Astrocyte of the cerebellum (primary cell): ENCODE measurements at regions not wholly inside any gene's neighbourhood (a gene's known extent, or its start where the extent isn't known, plus 50 kb on each side); places are given as distances from the start of the nearest gene placed in this dataset.

Experiments
- DNase-seq: peaks from one replicate; pipeline ENCODE4 v3.0.0-alpha.2; 2011; ENCODE audit warnings: low read depth
- H3K4me3 ChIP-seq: 2 replicates; pipeline ENCODE4 v1.5.1; 2011; ENCODE audit warnings: mild to moderate bottlenecking, low read depth, low read length, moderate library complexity
- CTCF ChIP-seq: IDR thresholded peaks from 2 replicates; pipeline ENCODE4 v1.5.1; 2012; ENCODE audit warnings: low read length, low read depth, moderate library complexity, mild to moderate bottlenecking; ENCODE audit errors: missing control alignments
- in situ Hi-C: cut with HindIII; loops from 2 replicates; pipeline ENCODE4 v1.10.0; 2017; ENCODE audit warnings: low sequenced_read_pairs

GRCh38 chr4:123218981-123219380 is 177.6 kb upstream of the SPRY1 start:
- DNase-seq = no peak
- TF ChIP-seq CTCF = no peak
- in situ Hi-C loops = no loop called here
- H3K4me3 ChIP-seq = no peak overlapping the region

GRCh38 chr4:123229286-123229685 is 167.3 kb upstream of the SPRY1 start:
- DNase-seq = no peak
- in situ Hi-C loops = no loop called here
- no peak for TF ChIP-seq CTCF
- no peak overlapping the region for H3K4me3 ChIP-seq

- in situ Hi-C loops = no loop called here
- DNase-seq = no peak
- H3K4me3 ChIP-seq = no peak overlapping the region
- no peak for TF ChIP-seq CTCF
Observed at GRCh38 chr4:123230061-123230460, 166.5 kb upstream of the SPRY1 start.

GRCh38 chr4:123232439-123232838 is 164.2 kb upstream of the SPRY1 start:
- in situ Hi-C loops = no loop called here
- DNase-seq = no peak
- H3K4me3 ChIP-seq = no peak overlapping the region
- TF ChIP-seq CTCF = no peak

GRCh38 chr4:123233136-123233768 is 163.3 kb upstream of the SPRY1 start:
- in situ Hi-C loops = no loop called here
- DNase-seq = no peak

GRCh38 chr4:123234955-123235354 is 161.6 kb upstream of the SPRY1 start:
- DNase-seq = no peak
- no peak for TF ChIP-seq CTCF
- in situ Hi-C loops = loop anchor here (5.0 kb wide), 1 partner anchor 33 kb away; no protein-coding TSS in a partner anchor
- H3K4me3 ChIP-seq = no peak overlapping the region

More at GRCh38 chr4:123233136-123233768, 163.3 kb upstream of the SPRY1 start:
- H3K4me3 ChIP-seq = no peak overlapping the region
- no peak for TF ChIP-seq CTCF
